ENCODE measurements at regions not wholly inside any gene's neighbourhood (a gene's known extent, or its start where the extent isn't known, plus 50 kb on each side); places are given as distances from the start of the nearest gene placed in this dataset.

- DNase-seq (ENCODE audit: low spot score), result peak; percentile 62
Measured at GRCh38 chr17:77779711-77780539, 178.6 kb upstream of the TNRC6C start.

GRCh38 chr17:77781536-77781935, 177.0 kb upstream of the TNRC6C start:
- DNase-seq (ENCODE audit: low spot score), result no peak

GRCh38 chr17:77782201-77782600, 176.3 kb upstream of the TNRC6C start:
- DNase-seq (ENCODE audit: low spot score), result no peak

- DNase-seq (ENCODE audit: low spot score), result no peak
Measured at GRCh38 chr17:77782611-77783010, 175.9 kb upstream of the TNRC6C start.

GRCh38 chr17:77783991-77784820, 174.3 kb upstream of the TNRC6C start:
- no peak for DNase-seq (ENCODE audit: low spot score)

- DNase-seq (ENCODE audit: low spot score), result no peak
Measured at GRCh38 chr17:77785312-77785905, 173.1 kb upstream of the TNRC6C start.

GRCh38 chr17:77786090-77786489, 172.4 kb upstream of the TNRC6C start:
- DNase-seq (ENCODE audit: low spot score), result no peak

- no peak for DNase-seq (ENCODE audit: low spot score)
Measured at GRCh38 chr17:77786740-77787505, 171.6 kb upstream of the TNRC6C start.

- DNase-seq (ENCODE audit: low spot score), result no peak
Measured at GRCh38 chr17:77790143-77790829, 168.2 kb upstream of the TNRC6C start.

GRCh38 chr17:77792626-77793025, 165.9 kb upstream of the TNRC6C start:
- no peak for DNase-seq (ENCODE audit: low spot score)

GRCh38 chr17:77793146-77793970, 165.1 kb upstream of the TNRC6C start:
- DNase-seq (ENCODE audit: low spot score), result no peak

- no peak for DNase-seq (ENCODE audit: low spot score)
Measured at GRCh38 chr17:77793971-77794235, 164.6 kb upstream of the TNRC6C start.

GRCh38 chr17:77794846-77795245, 163.7 kb upstream of the TNRC6C start:
- no peak for DNase-seq (ENCODE audit: low spot score)

GRCh38 chr17:77795685-77796084, 162.8 kb upstream of the TNRC6C start:
- DNase-seq (ENCODE audit: low spot score), result no peak

GRCh38 chr17:77796176-77796860, 162.2 kb upstream of the TNRC6C start:
- no peak for DNase-seq (ENCODE audit: low spot score)

GRCh38 chr17:77798031-77798430, 160.5 kb upstream of the TNRC6C start:
- no peak for DNase-seq (ENCODE audit: low spot score)

GRCh38 chr17:77798481-77798880, 160.0 kb upstream of the TNRC6C start:
- no peak for DNase-seq (ENCODE audit: low spot score)

- no peak for DNase-seq (ENCODE audit: low spot score)
Measured at GRCh38 chr17:77800816-77801215, 157.7 kb upstream of the TNRC6C start.

- no peak for DNase-seq (ENCODE audit: low spot score)
Measured at GRCh38 chr17:77801545-77802332, 156.8 kb upstream of the TNRC6C start.

Measured in SK-N-DZ (cell line).